Mesenchymal stem cell (in vitro differentiated cells and primary cell): ENCODE measurements at regions not wholly inside any gene's neighbourhood (a gene's known extent, or its start where the extent isn't known, plus 50 kb on each side); places are given as distances from the start of the nearest gene placed in this dataset.

Source experiments
- DNase-seq: peaks from one replicate; pipeline ENCODE4 v3.0.0-alpha.2; 2013
- H2AFZ ChIP-seq: one replicate; pipeline ENCODE4 v1.6.1; 2013; ENCODE audit warnings: low read depth, mild to moderate bottlenecking, control low read depth, inconsistent platforms, low read length, moderate library complexity
- H2AK5ac ChIP-seq: 2 replicates; pipeline ENCODE4 v1.6.1; 2013; ENCODE audit warnings: low read length, moderate library complexity, mild to moderate bottlenecking, inconsistent platforms; ENCODE audit not compliant: severe bottlenecking
- H2BK120ac ChIP-seq: one replicate; pipeline ENCODE4 v1.6.1; 2013; ENCODE audit warnings: low read depth, mild to moderate bottlenecking, inconsistent platforms, low read length, moderate library complexity
- H2BK12ac ChIP-seq, 2 experiments: one replicate each; pipeline ENCODE4 v1.6.1; 2013; ENCODE audit warnings: inconsistent platforms in 2 of 2, low read length in 2 of 2, mild to moderate bottlenecking in 2 of 2, moderate library complexity in 2 of 2, control low read depth in 1 of 2
- H2BK15ac ChIP-seq: one replicate; pipeline ENCODE4 v1.6.1; 2013; ENCODE audit warnings: mild to moderate bottlenecking, low read depth, inconsistent platforms; ENCODE audit not compliant: poor library complexity, severe bottlenecking
- H2BK5ac ChIP-seq: 2 replicates; pipeline ENCODE4 v1.6.1; 2013; ENCODE audit warnings: low read depth, mild to moderate bottlenecking, low read length, control low read depth, inconsistent platforms; ENCODE audit not compliant: poor library complexity, severe bottlenecking
- H3K14ac ChIP-seq, 2 experiments: one replicate each; pipeline ENCODE4 v1.6.1; 2013; ENCODE audit warnings: inconsistent platforms in 2 of 2, low read length in 2 of 2, control low read depth in 1 of 2, mild to moderate bottlenecking in 1 of 2, moderate library complexity in 1 of 2
- H3K18ac ChIP-seq, 2 experiments: one replicate each; pipeline ENCODE4 v1.6.1; 2013; ENCODE audit warnings: inconsistent platforms in 2 of 2, low read length in 2 of 2, control low read depth in 1 of 2, low read depth in 1 of 2, mild to moderate bottlenecking in 1 of 2
- H3K23ac ChIP-seq, 2 experiments: one replicate each; pipeline ENCODE4 v1.6.1; 2013; ENCODE audit warnings: inconsistent platforms in 2 of 2, low read length in 2 of 2, mild to moderate bottlenecking in 2 of 2, moderate library complexity in 2 of 2, control low read depth in 1 of 2
- H3K27ac ChIP-seq: 2 replicates; pipeline ENCODE4 v1.5.1; 2013; ENCODE audit warnings: mild to moderate bottlenecking, moderate library complexity, low read length, control low read depth, inconsistent platforms; ENCODE audit not compliant: poor library complexity, severe bottlenecking
- H3K27me3 ChIP-seq, 2 experiments: 2 replicates each; pipeline versions ENCODE4 v1.6.1 to v1.7.0; 2013; ENCODE audit warnings: low read length in 2 of 2, mild to moderate bottlenecking in 2 of 2, moderate library complexity in 2 of 2, control low read depth in 1 of 2, inconsistent platforms in 1 of 2; ENCODE audit not compliant: control insufficient read depth in 1 of 2, insufficient read depth in 1 of 2
- H3K36me3 ChIP-seq, 2 experiments: 2 replicates each; pipeline versions ENCODE4 v1.6.1 to v1.7.0; 2013; ENCODE audit warnings: low read length in 2 of 2, control low read depth in 1 of 2, inconsistent platforms in 1 of 2, low read depth in 1 of 2, mild to moderate bottlenecking in 1 of 2; ENCODE audit not compliant: insufficient read depth in 2 of 2, control insufficient read depth in 1 of 2
- H3K4ac ChIP-seq, 2 experiments: one replicate each; pipeline ENCODE4 v1.6.1; 2013; ENCODE audit warnings: inconsistent platforms in 2 of 2, low read length in 2 of 2, mild to moderate bottlenecking in 2 of 2, moderate library complexity in 2 of 2, control low read depth in 1 of 2, low read depth in 1 of 2
- H3K4me1 ChIP-seq: 2 replicates; pipeline ENCODE4 v1.6.1; 2013; ENCODE audit warnings: low read depth, low read length, control low read depth; ENCODE audit not compliant: control insufficient read depth, insufficient read depth
- H3K4me2 ChIP-seq: 2 replicates; pipeline ENCODE4 v1.6.1; 2013; ENCODE audit warnings: low read length, mild to moderate bottlenecking, inconsistent platforms; ENCODE audit not compliant: poor library complexity, severe bottlenecking
- H3K4me3 ChIP-seq, 2 experiments: 2 replicates each; pipeline versions ENCODE4 v1.5.1 to v1.7.0; 2013; ENCODE audit warnings: low read length in 2 of 2, mild to moderate bottlenecking in 2 of 2, control low read depth in 1 of 2, low read depth in 1 of 2; ENCODE audit not compliant: insufficient read depth in 1 of 2
- H3K79me1 ChIP-seq: replicated peaks from 2 replicates; pipeline ENCODE4 v1.6.1; 2013; ENCODE audit warnings: mild to moderate bottlenecking, control low read depth, low read length, inconsistent platforms; ENCODE audit not compliant: poor library complexity, severe bottlenecking
- H3K9ac ChIP-seq: 2 replicates; pipeline ENCODE4 v1.7.0; 2013; ENCODE audit warnings: mild to moderate bottlenecking, low read length, moderate library complexity
- H3K9me3 ChIP-seq: 2 replicates; pipeline ENCODE4 v1.7.0; 2013; ENCODE audit warnings: mild to moderate bottlenecking, low read length; ENCODE audit not compliant: control insufficient read depth
- H4K8ac ChIP-seq: one replicate; pipeline ENCODE4 v1.6.1; 2013; ENCODE audit warnings: inconsistent platforms, mild to moderate bottlenecking, low read length, moderate library complexity
- H4K91ac ChIP-seq: one replicate; pipeline ENCODE4 v1.6.1; 2013; ENCODE audit warnings: mild to moderate bottlenecking, low read length, inconsistent platforms
- WGBS: methylation state at CpG from one replicate; pipeline ENCODE4 v1.1.7; 2013; ENCODE audit warnings: mixed read lengths; 5-methylcytosine and 5-hydroxymethylcytosine counted together

- no peaks in the 10 kb centered on the region for H3K27me3 ChIP-seq
- H3K14ac ChIP-seq: no peak overlapping the region
- H3K4me1 ChIP-seq: no peaks in the 10 kb centered on the region
- H3K27ac ChIP-seq: no peak overlapping the region
- H3K23ac ChIP-seq: no peak overlapping the region
- no peak overlapping the region for H2AK5ac ChIP-seq
- H3K18ac ChIP-seq: no peak overlapping the region
- H4K8ac ChIP-seq: no peak overlapping the region
- H4K91ac ChIP-seq: no peak overlapping the region
- H3K4me3 ChIP-seq: no peak overlapping the region
- H3K79me1 ChIP-seq: no peaks in the 10 kb centered on the region
- no peaks in the 10 kb centered on the region for H3K36me3 ChIP-seq
- no peak for DNase-seq
- H3K9ac ChIP-seq: no peak overlapping the region
- no peaks in the 10 kb centered on the region for H3K9me3 ChIP-seq
- 75% methylated on average over 1 of the region's 2 CpGs for WGBS
- no peak overlapping the region for H2AFZ ChIP-seq
- no peak overlapping the region for H2BK15ac ChIP-seq
- H3K4me2 ChIP-seq: no peak overlapping the region
- H2BK12ac ChIP-seq: no peak overlapping the region
- no peak overlapping the region for H2BK5ac ChIP-seq
- no peak overlapping the region for H2BK120ac ChIP-seq
- no peak overlapping the region for H3K4ac ChIP-seq
These were observed 1350.0 kb downstream of the ADGRL3 start for GRCh38 chr4:62550121-62550520.

GRCh38 chr4:62549601-62550000 is 1349.5 kb downstream of the ADGRL3 start:
- no peak overlapping the region for H3K4me2 ChIP-seq
- no peak overlapping the region for H2BK5ac ChIP-seq
- H3K79me1 ChIP-seq: no peaks in the 10 kb centered on the region
- no peak overlapping the region for H2AK5ac ChIP-seq
- no peak overlapping the region for H2BK120ac ChIP-seq
- H3K23ac ChIP-seq: no peak overlapping the region
- H3K9me3 ChIP-seq: no peaks in the 10 kb centered on the region
- no peak overlapping the region for H2BK12ac ChIP-seq
- no peak overlapping the region for H3K4me3 ChIP-seq
- H2BK15ac ChIP-seq: no peak overlapping the region
- no peak overlapping the region for H3K27ac ChIP-seq
- H3K4me1 ChIP-seq: no peaks in the 10 kb centered on the region
- no peak overlapping the region for H3K14ac ChIP-seq
- H3K4ac ChIP-seq: no peak overlapping the region
- H4K8ac ChIP-seq: no peak overlapping the region
- no peak overlapping the region for H4K91ac ChIP-seq
- no peak overlapping the region for H3K18ac ChIP-seq
- DNase-seq: no peak
- no peaks in the 10 kb centered on the region for H3K36me3 ChIP-seq
- no peak overlapping the region for H2AFZ ChIP-seq
- H3K27me3 ChIP-seq: no peaks in the 10 kb centered on the region
- H3K9ac ChIP-seq: no peak overlapping the region
- WGBS: 81% methylated on average over 1 of the region's 1 CpG

GRCh38 chr4:62548765-62549164 is 1348.6 kb downstream of the ADGRL3 start:
- Histone ChIP-seq H3K4ac (no peak overlapping the region), H3K79me1 (no peaks in the 10 kb centered on the region)
- DNase-seq: no peak

GRCh38 chr4:62548108-62548524 is 1348.0 kb downstream of the ADGRL3 start:
- no peaks in the 10 kb centered on the region for H3K36me3 ChIP-seq
- H3K4ac ChIP-seq: no peak overlapping the region
- H3K18ac ChIP-seq: no peak overlapping the region
- WGBS: 73% methylated on average over 13 of the region's 13 CpGs
- no peak overlapping the region for H3K27ac ChIP-seq
- H2BK15ac ChIP-seq: no peak overlapping the region
- no peak overlapping the region for H2BK5ac ChIP-seq
- H3K4me2 ChIP-seq: no peak overlapping the region
- H3K9me3 ChIP-seq: no peaks in the 10 kb centered on the region
- no peak overlapping the region for H3K14ac ChIP-seq
- no peak overlapping the region for H2AFZ ChIP-seq
- no peak overlapping the region for H3K23ac ChIP-seq
- H4K91ac ChIP-seq: no peak overlapping the region
- no peaks in the 10 kb centered on the region for H3K4me1 ChIP-seq
- H2BK12ac ChIP-seq: no peak overlapping the region
- DNase-seq: no peak
- H2BK120ac ChIP-seq: no peak overlapping the region
- H3K79me1 ChIP-seq: no peaks in the 10 kb centered on the region
- H2AK5ac ChIP-seq: no peak overlapping the region
- no peaks in the 10 kb centered on the region for H3K27me3 ChIP-seq
- H3K9ac ChIP-seq: no peak overlapping the region
- no peak overlapping the region for H4K8ac ChIP-seq
- no peak overlapping the region for H3K4me3 ChIP-seq

More at GRCh38 chr4:62548765-62549164, 1348.6 kb downstream of the ADGRL3 start:
- H2BK12ac ChIP-seq: no peak overlapping the region
- no peak overlapping the region for H3K4me2 ChIP-seq
- no peak overlapping the region for H4K91ac ChIP-seq
- no peak overlapping the region for H3K4me3 ChIP-seq
- H3K27ac ChIP-seq: no peak overlapping the region
- no peak overlapping the region for H2AK5ac ChIP-seq
- no peak overlapping the region for H2BK15ac ChIP-seq
- H3K4me1 ChIP-seq: no peaks in the 10 kb centered on the region
- H3K9ac ChIP-seq: no peak overlapping the region
- no peaks in the 10 kb centered on the region for H3K9me3 ChIP-seq
- no peak overlapping the region for H3K18ac ChIP-seq
- H3K36me3 ChIP-seq: no peaks in the 10 kb centered on the region
- no peak overlapping the region for H3K23ac ChIP-seq
- no peak overlapping the region for H4K8ac ChIP-seq
- no peak overlapping the region for H2BK5ac ChIP-seq
- no peak overlapping the region for H2AFZ ChIP-seq
- H3K27me3 ChIP-seq: no peaks in the 10 kb centered on the region
- H3K14ac ChIP-seq: no peak overlapping the region
- no peak overlapping the region for H2BK120ac ChIP-seq
